ENCODE measurements at regions not wholly inside any gene's neighbourhood (a gene's known extent, or its start where the extent isn't known, plus 50 kb on each side); places are given as distances from the start of the nearest gene placed in this dataset.
"Not testable (repeated sequence)": the region's sequence is repeated elsewhere in the genome, so short reads cannot be mapped to it uniquely, and the experiment has no call there.

DNA sequence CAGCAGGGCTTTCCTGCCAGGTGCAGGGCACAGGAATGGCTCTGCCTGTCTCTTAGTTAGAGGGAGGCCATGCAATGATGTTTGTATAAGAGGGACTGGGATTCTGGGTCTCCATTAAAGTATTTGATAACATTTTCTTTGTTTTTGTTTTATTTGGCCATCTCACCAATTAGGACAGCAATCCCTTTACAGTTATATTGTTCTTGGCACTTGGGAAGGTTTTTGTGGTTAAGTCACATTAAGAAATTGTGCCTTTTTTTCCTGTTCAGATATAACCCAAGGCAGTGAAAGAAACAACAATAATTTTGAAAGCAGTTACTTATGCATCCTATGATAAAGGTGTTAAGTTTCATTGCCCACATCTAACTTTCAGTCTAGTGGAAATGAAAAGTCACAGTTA lies 237.4 kb upstream of the PRSS58 start:
- not testable (repeated sequence) for DNase-seq

- no peak for DNase-seq
These were observed 236.2 kb upstream of the PRSS58 start for GRCh38 chr7:142494021-142494420.

- DNase-seq, result no peak
These were observed 231.0 kb upstream of the PRSS58 start for GRCh38 chr7:142488842-142489241.

DNA sequence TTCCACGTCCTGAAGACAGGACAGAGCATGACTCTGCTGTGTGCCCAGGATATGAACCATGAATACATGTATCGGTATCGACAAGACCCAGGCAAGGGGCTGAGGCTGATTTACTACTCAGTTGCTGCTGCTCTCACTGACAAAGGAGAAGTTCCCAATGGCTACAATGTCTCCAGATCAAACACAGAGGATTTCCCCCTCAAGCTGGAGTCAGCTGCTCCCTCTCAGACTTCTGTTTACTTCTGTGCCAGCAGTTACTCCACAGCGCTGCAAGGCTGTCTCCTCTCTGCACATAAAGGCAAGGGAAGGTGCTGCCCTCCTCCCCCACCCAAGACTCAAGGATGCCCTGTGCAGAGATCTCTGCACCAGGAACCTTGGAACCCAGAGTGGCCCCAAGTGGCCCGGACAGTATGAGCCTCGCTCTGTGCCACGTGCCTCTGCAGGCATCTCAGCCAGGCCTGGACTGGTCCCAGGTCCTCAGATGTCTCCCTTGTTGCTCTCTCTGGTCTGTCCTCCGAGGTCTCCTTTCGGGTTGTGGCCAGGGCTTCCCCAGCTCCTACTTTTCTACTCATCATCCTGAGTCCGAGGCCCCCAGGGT lies 230.3 kb upstream of the PRSS58 start:
- no peak for DNase-seq

DNA sequence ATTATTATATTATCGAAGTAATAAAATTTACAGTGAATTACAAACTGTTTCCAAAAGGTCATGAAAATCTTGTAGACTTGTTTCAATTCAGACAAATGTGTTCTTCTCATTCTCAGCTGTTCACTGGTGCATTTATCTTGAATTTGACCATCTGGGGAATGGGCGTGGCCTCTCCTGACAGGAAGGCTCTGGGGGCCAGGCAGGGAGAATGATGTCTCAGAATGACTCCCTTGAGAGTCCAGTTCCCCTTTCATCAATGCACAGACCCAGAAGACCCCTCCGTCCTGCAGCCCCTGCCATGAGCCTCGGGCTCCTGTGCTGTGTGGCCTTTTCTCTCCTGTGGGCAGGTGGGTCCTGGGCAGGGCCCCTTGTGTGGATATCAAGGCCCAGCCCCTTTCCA lies 229.7 kb upstream of the PRSS58 start:
- not testable (repeated sequence) for DNase-seq

DNA sequence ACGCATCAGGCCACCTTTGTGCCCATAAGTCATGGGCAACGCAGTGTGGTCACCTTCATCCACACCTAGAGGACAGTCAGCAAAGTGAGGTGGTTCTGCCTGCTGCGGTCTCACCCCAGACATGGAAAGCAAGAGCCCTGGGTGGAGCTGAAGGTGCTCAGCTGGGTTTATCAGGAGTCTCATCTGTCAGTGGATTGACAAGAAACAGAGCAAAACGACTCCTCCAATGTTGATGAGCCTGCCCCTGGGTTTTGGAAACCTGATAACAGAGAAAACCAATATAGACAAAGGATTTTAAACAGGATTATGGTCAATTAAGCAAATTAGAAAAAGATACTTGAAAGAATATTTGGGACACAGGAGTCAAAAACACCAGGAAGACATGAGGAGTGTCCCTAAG lies 229.3 kb upstream of the PRSS58 start:
- DNase-seq, result no peak

DNA sequence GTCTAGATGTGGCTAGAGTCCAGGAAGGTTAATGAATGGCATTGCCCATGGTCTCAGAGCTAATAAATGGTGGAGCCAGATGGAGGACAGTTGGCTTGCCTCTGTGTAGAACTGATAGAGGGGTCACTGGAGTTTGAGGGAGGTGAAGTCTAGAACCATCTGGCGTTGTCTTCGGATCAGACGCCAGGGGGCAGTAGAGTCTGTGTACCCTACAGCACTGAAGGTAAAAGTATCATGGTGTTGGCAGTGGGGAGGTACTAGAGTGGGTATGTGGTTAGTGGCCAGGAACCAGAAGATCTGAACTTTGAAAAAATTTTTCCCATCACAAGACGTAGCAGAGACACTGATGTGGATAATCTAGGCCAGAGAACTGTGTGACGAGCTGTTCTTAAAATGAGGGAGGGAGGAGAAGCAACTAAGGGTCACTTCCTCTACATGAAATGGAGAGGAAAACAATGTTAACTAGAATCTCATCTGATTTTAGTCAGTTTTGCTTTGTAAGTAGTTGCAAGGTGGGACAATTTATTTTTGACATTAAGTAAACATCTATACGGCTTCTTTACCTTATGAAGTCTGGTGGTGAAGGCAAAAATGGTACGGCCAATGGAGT lies 227.9 kb upstream of the PRSS58 start:
- DNase-seq, result peak; percentile 30

GRCh38 chr7:142483659-142484317 lies 225.9 kb upstream of the PRSS58 start:
- DNase-seq, result no peak

DNA sequence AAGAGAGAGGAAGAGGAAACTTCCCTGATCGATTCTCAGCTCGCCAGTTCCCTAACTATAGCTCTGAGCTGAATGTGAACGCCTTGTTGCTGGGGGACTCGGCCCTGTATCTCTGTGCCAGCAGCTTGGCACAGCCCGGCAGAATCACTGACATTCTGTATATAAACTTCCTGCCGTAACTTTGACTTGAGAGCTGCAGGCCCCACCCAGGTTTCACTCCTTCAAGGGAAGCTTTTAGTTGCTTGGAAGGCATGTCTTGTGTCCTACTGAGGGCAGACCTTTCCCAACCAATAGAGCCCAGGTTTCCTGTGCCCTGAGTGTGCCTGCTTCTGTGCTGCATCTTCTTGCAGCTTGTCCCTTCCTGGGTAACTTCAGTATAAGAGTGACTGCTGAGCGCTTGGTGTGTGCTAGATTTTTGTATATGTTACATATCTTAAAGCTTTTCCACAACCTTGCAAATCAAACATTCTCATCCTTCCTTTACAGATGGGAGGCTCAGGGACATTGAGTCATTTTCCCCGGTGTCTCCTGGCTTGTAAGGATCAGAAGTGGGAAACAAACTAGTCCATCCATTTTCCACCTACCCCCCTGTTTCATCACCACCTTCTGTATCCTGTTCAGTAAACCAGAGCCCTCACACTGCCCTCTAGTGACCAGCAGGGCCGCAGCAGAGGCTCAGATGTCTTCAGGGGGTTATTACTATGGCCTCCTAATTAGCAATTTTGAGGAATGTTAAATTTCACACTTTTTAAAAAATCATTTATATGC lies 225.2 kb upstream of the PRSS58 start:
- peak; percentile 59 for DNase-seq

GRCh38 chr7:142481548-142481947 lies 223.7 kb upstream of the PRSS58 start:
- no peak for DNase-seq

DNA sequence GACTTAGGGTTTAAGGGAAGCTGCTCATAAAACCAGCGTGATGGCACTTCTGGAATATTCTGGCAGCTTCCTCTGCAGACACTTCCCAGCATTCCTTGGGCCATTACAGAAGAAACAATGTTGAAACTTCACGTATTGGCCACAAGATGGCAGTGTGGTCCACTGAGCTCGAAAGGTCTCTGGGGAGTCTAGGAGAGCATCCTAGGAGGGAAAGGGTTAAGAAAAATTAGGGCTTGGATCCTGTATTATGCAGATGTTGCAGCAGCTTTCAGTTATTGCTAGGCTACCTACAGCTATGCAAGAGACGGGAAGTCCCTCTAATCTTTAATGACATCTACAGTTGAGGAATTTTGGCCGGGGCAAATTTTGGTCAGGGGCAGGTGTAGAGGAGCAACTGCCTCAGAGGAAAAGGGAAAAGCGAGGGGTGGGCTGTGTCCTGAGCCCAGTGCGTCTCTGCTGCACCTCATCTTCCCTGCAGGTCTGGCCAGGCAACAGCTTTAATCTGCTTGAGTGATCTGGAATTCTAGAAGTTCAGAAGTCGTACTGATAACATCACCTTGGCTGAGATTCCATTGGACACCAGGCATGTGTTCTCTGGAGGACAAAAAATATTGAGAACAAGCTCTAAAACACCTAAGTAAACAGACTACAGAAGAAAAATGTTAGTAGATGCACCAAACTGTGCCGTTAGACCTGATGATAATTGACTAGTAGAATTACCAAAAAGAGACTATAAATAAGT lies 220.8 kb upstream of the PRSS58 start:
- peak; percentile 51 for DNase-seq

GRCh38 chr7:142477801-142478200 lies 219.9 kb upstream of the PRSS58 start:
- DNase-seq, result not testable (repeated sequence)

- DNase-seq, result no peak
These were observed 219.3 kb upstream of the PRSS58 start for GRCh38 chr7:142477079-142477651.

- DNase-seq, result no peak
These were observed 218.2 kb upstream of the PRSS58 start for GRCh38 chr7:142476077-142476476.

GRCh38 chr7:142471820-142472219 lies 214.0 kb upstream of the PRSS58 start:
- no peak for DNase-seq

- DNase-seq, result no peak
These were observed 212.6 kb upstream of the PRSS58 start for GRCh38 chr7:142470544-142470830.

DNA sequence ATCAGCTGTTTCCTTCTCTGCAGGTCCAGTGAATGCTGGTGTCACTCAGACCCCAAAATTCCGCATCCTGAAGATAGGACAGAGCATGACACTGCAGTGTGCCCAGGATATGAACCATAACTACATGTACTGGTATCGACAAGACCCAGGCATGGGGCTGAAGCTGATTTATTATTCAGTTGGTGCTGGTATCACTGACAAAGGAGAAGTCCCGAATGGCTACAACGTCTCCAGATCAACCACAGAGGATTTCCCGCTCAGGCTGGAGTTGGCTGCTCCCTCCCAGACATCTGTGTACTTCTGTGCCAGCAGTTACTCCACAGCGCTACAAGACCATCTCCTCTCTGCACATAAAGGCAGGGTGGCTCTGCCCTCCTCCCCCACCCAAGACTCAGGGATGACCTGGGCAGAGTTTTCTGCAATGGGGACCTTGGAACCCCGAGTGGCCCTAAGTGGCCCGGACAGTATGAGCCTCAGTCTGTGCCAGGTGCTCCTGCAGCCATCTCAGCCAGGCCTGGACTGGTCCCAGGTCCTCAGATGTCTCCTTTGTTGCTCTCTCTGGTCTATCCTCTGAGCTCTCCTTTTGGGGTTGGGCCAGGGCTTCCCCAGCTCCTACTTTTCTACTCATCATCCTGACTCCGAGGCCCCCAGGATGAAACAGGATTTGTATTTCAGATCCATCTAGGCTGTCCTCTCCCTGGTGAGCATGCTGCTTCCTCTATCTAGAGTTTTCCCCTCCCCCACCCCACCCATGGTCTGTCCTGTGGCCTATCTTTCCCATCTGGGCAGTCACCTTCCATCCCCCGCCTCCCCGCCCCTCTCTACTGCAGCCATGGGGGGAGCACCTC lies 212.1 kb upstream of the PRSS58 start:
- no peak for DNase-seq

GRCh38 chr7:142468871-142469665 lies 211.2 kb upstream of the PRSS58 start:
- DNase-seq, result no peak

- DNase-seq, result not testable (repeated sequence)
These were observed 209.3 kb upstream of the PRSS58 start for GRCh38 chr7:142467056-142467655.

DNA sequence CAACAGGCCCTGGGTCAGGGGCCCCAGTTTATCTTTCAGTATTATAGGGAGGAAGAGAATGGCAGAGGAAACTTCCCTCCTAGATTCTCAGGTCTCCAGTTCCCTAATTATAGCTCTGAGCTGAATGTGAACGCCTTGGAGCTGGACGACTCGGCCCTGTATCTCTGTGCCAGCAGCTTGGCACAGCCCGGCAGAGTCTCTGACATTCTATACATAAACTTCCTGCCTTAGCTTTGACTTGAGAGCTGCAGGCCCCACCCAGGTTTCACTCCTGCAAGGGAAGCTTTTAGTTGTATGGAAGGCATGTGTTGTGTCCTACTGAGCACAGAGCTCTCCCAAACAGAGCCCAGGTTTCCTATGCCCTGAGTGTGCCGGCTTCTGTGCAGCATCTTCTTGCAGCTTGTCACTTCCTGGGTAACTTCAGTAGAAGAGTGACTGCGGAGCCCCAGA lies 205.6 kb upstream of the PRSS58 start:
- peak; percentile 28 for DNase-seq

Data from activated CD4-positive, alpha-beta T cell treated with anti-CD3 and anti-CD28 coated beads, Interleukin-2, Interleukin-6, amounts not matched to agents 100 ng/mL and 50 ng/mL, durations not matched to agents 16 hours and 8 hours (primary cell).